SK-N-SH (cell line): ENCODE measurements at regions not wholly inside any gene's neighbourhood (a gene's known extent, or its start where the extent isn't known, plus 50 kb on each side); places are given as distances from the start of the nearest gene placed in this dataset.

Experiments used
- CTCF ChIA-PET: fragments of 300-600, 350-600 bp; formaldehyde crosslinking; extraction: SDS; loops from one replicate; lab custom pipeline; 2021; lab: Yijun Ruan, JAX
- POLR2A ChIA-PET: fragments of 350-600 bp; sonication (Branson Sonifier 250); formaldehyde crosslinking; extraction: SDS; loops from one replicate; lab custom pipeline; 2020; ENCODE audit warnings: antibody characterized with exemption, inconsistent platforms; lab: Yijun Ruan, JAX
- DNase-seq: peaks from one replicate; pipeline ENCODE4 v3.0.0; 2012
- H2AFZ ChIP-seq: fragments of 200-600 bp; sonication (generic); 2 replicates; pipeline ENCODE4 v1.8.1; 2016; ENCODE audit warnings: antibody characterized with exemption, mild to moderate bottlenecking, low read depth
- H3F3A ChIP-seq: fragments of 200-600 bp; sonication (generic); replicated peaks from 2 replicates; pipeline ENCODE3; 2016; ENCODE audit warnings: antibody characterized with exemption, mild to moderate bottlenecking; ENCODE audit not compliant: insufficient read depth
- H3K27ac ChIP-seq, 2 experiments: fragments of 200-500 bp in 1 of 2; fragments of 200-600 bp in 1 of 2; sonication (Bioruptor generic) in 1 of 2; sonication (generic), shearing (Covaris generic) in 1 of 2; 2 replicates each; pipeline versions ENCODE4 v1.5.1 to v1.6.1; 2014 to 2016; ENCODE audit warnings: low read depth in 2 of 2, inconsistent platforms in 1 of 2, low read length in 1 of 2, mild to moderate bottlenecking in 1 of 2, mixed read lengths in 1 of 2
- H3K27me3 ChIP-seq: fragments of 200-600 bp; sonication (generic), shearing (Covaris generic); 2 replicates; pipeline ENCODE4 v1.6.1; 2016; ENCODE audit warnings: mixed run types; ENCODE audit not compliant: insufficient read depth
- H3K36me3 ChIP-seq, 2 experiments: fragments of 200-500 bp in 1 of 2; fragments of 200-600 bp in 1 of 2; sonication (Bioruptor generic) in 1 of 2; sonication (generic) in 1 of 2; replicated peaks in 1 of 2; 2 replicates each; pipeline versions ENCODE3 to v1.5.1; 2014 to 2016; ENCODE audit warnings: low read length in 1 of 2, mild to moderate bottlenecking in 1 of 2; ENCODE audit not compliant: insufficient read depth in 2 of 2, control insufficient read depth in 1 of 2
- H3K4me1 ChIP-seq, 2 experiments: fragments of 200-500 bp in 1 of 2; fragments of 200-600 bp in 1 of 2; sonication (Bioruptor generic) in 1 of 2; sonication (generic), shearing (Covaris generic) in 1 of 2; 2 replicates each; pipeline versions ENCODE4 v1.5.1 to v1.6.1; 2014 to 2016; ENCODE audit warnings: low read depth in 1 of 2, low read length in 1 of 2, mixed run types in 1 of 2; ENCODE audit not compliant: insufficient read depth in 2 of 2, control insufficient read depth in 1 of 2
- H3K4me2 ChIP-seq: fragments of 200-600 bp; sonication (generic), shearing (Covaris generic); 2 replicates; pipeline ENCODE4 v1.6.1; 2017; ENCODE audit warnings: mixed run types
- H3K4me3 ChIP-seq, 2 experiments: fragments of 200-500 bp in 1 of 2; fragments of 200-600 bp in 1 of 2; sonication (Bioruptor generic) in 1 of 2; sonication (generic), shearing (Covaris generic) in 1 of 2; 2 replicates each; pipeline versions ENCODE4 v1.5.1 to v1.8.1; 2014 to 2016; ENCODE audit warnings: low read depth in 2 of 2, inconsistent platforms in 1 of 2, low read length in 1 of 2, mild to moderate bottlenecking in 1 of 2, mixed read lengths in 1 of 2, moderate library complexity in 1 of 2
- H3K79me2 ChIP-seq: fragments of 200-600 bp; sonication (generic); 2 replicates; pipeline ENCODE4 v1.8.1; 2017; ENCODE audit warnings: mild to moderate bottlenecking; ENCODE audit not compliant: insufficient read depth
- H3K9ac ChIP-seq: fragments of 200-600 bp; sonication (generic); 2 replicates; pipeline ENCODE4 v1.6.1; 2017; ENCODE audit warnings: mixed run types
- H3K9me2 ChIP-seq: fragments of 200-600 bp; sonication (generic); 2 replicates; pipeline ENCODE4 v1.6.1; 2017; ENCODE audit warnings: mixed run types
- H3K9me3 ChIP-seq: fragments of 200-600 bp; sonication (generic); 2 replicates; pipeline ENCODE4 v1.6.1; 2017; ENCODE audit warnings: mixed run types, mild to moderate bottlenecking, moderate library complexity
- H4K20me1 ChIP-seq: fragments of 200-600 bp; sonication (generic); 2 replicates; pipeline ENCODE4 v1.6.1; 2017; ENCODE audit warnings: mild to moderate bottlenecking, mixed run types; ENCODE audit not compliant: insufficient read depth
- EZH2phosphoT487 ChIP-seq: fragments of 200-600 bp; sonication (generic); IDR thresholded peaks from 2 replicates; pipeline ENCODE4 v1.6.1; 2017; ENCODE audit warnings: low read depth, mixed run types, mild to moderate bottlenecking, antibody characterized with exemption, moderate library complexity, borderline replicate concordance
- FOSL2 ChIP-seq: IDR thresholded peaks from 2 replicates; pipeline ENCODE4 v1.4.0; 2012; ENCODE audit warnings: low read depth, mild to moderate bottlenecking, moderate library complexity, borderline replicate concordance
- GABPA ChIP-seq: IDR thresholded peaks from 2 replicates; pipeline ENCODE4 v1.4.0; 2012; ENCODE audit warnings: low read depth, mild to moderate bottlenecking
- GATA2 ChIP-seq: sonication (generic); formaldehyde crosslinking; IDR thresholded peaks from 2 replicates; pipeline ENCODE4 v1.5.0; 2020; ENCODE audit warnings: mild to moderate bottlenecking, missing genetic modification reagents
- JUND ChIP-seq: IDR thresholded peaks from 2 replicates; pipeline ENCODE4 v1.4.0; 2012
- NFIC ChIP-seq: IDR thresholded peaks from 2 replicates; pipeline ENCODE4 v1.4.0; 2012; ENCODE audit warnings: borderline replicate concordance
- RCOR1 ChIP-seq: fragments of 150-350 bp; IDR thresholded peaks from 2 replicates; pipeline ENCODE4 v1.6.1; 2017; ENCODE audit warnings: antibody characterized with exemption, low read length
- RFX5 ChIP-seq: IDR thresholded peaks from 2 replicates; pipeline ENCODE4 v1.6.1; 2012; ENCODE audit warnings: mild to moderate bottlenecking, improper control_type of control experiment, low read length
- RXRA ChIP-seq: IDR thresholded peaks from 2 replicates; pipeline ENCODE4 v1.4.0; 2012; ENCODE audit warnings: low read depth, mild to moderate bottlenecking, borderline replicate concordance
- SIN3A ChIP-seq: IDR thresholded peaks from 2 replicates; pipeline ENCODE4 v1.6.1; 2012; ENCODE audit warnings: low read depth, mild to moderate bottlenecking, low read length, moderate library complexity, borderline replicate concordance
- TAF1 ChIP-seq: IDR thresholded peaks from 2 replicates; pipeline ENCODE4 v1.6.1; 2012; ENCODE audit warnings: low read depth, mild to moderate bottlenecking, low read length, moderate library complexity, borderline replicate concordance
- TCF12 ChIP-seq: IDR thresholded peaks from 2 replicates; pipeline ENCODE4 v1.4.0; 2012
- YY1 ChIP-seq: IDR thresholded peaks from 2 replicates; pipeline ENCODE4 v1.4.0; 2012; ENCODE audit warnings: low read depth, mild to moderate bottlenecking
- WGBS: methylation state at CpG from one replicate; pipeline ENCODE4 v1.1.6; 2017; ENCODE audit warnings: low lambda C conversion rate; 5-methylcytosine and 5-hydroxymethylcytosine counted together
- TF ChIP-seq, protein P1 (sequence below): IDR thresholded peaks from 2 replicates; pipeline ENCODE4 v1.6.1; 2012; ENCODE audit warnings: mild to moderate bottlenecking, low read depth, low read length, moderate library complexity
- TF ChIP-seq, protein P2 (sequence below): IDR thresholded peaks from 2 replicates; pipeline ENCODE4 v1.4.0; 2012; ENCODE audit warnings: low read depth, borderline replicate concordance
- TF ChIP-seq, protein P3 (sequence below): IDR thresholded peaks from 2 replicates; pipeline ENCODE4; 2012
- TF ChIP-seq, protein P4 (sequence below): IDR thresholded peaks from 2 replicates; pipeline ENCODE4 v1.4.0; 2012; ENCODE audit warnings: low read depth, borderline replicate concordance

DNA sequence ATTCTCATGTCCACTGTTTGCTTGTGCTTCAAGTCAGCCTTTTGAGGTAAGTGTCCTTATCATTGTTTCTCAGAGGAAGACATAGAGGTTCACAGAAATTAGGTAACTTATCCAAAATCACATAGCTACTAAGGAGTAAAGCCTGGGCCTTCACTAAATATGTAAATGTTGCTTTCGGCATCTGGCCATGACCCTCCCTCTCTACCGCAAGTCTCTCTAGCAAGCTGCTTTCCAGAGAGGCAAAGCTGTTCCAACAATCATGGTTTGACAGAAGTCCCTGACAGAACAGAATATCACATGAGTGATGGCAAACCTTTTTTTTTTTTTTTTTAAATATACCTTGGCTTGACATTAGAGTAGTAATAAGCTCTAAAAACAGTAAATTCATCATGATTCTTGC, 94.5 kb upstream of the F3 start (continued):
- TF ChIP-seq, protein P1, sequence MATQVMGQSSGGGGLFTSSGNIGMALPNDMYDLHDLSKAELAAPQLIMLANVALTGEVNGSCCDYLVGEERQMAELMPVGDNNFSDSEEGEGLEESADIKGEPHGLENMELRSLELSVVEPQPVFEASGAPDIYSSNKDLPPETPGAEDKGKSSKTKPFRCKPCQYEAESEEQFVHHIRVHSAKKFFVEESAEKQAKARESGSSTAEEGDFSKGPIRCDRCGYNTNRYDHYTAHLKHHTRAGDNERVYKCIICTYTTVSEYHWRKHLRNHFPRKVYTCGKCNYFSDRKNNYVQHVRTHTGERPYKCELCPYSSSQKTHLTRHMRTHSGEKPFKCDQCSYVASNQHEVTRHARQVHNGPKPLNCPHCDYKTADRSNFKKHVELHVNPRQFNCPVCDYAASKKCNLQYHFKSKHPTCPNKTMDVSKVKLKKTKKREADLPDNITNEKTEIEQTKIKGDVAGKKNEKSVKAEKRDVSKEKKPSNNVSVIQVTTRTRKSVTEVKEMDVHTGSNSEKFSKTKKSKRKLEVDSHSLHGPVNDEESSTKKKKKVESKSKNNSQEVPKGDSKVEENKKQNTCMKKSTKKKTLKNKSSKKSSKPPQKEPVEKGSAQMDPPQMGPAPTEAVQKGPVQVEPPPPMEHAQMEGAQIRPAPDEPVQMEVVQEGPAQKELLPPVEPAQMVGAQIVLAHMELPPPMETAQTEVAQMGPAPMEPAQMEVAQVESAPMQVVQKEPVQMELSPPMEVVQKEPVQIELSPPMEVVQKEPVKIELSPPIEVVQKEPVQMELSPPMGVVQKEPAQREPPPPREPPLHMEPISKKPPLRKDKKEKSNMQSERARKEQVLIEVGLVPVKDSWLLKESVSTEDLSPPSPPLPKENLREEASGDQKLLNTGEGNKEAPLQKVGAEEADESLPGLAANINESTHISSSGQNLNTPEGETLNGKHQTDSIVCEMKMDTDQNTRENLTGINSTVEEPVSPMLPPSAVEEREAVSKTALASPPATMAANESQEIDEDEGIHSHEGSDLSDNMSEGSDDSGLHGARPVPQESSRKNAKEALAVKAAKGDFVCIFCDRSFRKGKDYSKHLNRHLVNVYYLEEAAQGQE: no peak

DNA sequence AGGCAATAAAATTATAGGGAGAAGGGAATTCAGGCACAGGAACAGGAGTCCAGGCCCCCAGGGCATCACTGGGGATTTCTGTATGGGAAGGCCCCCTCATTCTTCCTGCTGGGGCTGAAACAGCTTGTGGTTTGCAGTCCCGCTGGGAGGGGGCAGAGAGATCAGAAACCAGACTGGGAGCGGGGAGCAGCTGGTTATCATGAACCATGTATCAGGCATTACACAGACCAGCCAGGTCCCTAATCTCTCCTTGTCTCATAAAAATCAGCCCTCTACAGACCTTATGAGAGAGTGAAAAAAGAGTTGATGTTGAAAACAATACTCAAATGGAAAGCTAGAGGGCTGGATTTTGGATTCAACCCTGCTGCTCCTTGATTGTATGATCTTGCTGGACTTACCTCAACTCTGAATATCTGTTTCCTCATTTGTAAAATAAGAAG, 93.4 kb upstream of the F3 start:
- 82% methylated on average over 2 of the region's 2 CpGs for WGBS

DNA sequence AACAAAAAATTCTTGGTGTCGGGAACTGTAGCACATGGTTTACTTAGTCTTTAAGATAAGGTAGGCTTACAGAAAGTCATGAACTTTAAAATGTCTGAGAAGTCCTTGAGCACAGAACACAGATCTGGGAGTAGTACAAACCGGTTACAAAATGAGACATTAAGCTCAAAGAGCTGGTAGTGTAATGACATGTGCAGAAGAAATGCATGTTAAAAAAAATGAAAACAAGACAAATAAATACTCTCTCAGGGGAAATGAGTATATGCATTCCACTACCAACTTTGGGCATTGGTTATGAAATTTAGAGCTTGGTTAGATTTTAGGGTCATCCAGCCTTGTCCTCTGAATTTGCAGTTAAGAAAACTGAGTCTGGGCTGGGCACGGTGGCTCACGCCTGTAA, 91.5 kb upstream of the F3 start:
- 99% methylated on average over 4 of the region's 4 CpGs for WGBS
- ChIA-PET POLR2A (no interaction called here), CTCF (interaction anchor here (0.9 kb wide), 1 partner anchor 172 kb away, joined by 3 read pairs; no protein-coding TSS in a partner anchor)
- Histone ChIP-seq H3K36me3 (no peaks in the 10 kb centered on the region), H3K9me2 (no peaks in the 10 kb centered on the region), H4K20me1 (no peaks in the 10 kb centered on the region), H3K4me3 (no peak overlapping the region), H3K27me3 (no peaks in the 10 kb centered on the region), H3F3A (no peaks in the 10 kb centered on the region), H3K27ac (no peak overlapping the region), H3K4me2 (no peak overlapping the region), H3K79me2 (no peaks in the 10 kb centered on the region), H3K9ac (no peak overlapping the region), H3K4me1 (peaks cover 0 to 10% of the 10 kb centered on the region in 2 experiments; a peak in 2 of 4 replicates), H3K9me3 (no peaks in the 10 kb centered on the region), H2AFZ (no peak overlapping the region)
- TF ChIP-seq, protein P2, sequence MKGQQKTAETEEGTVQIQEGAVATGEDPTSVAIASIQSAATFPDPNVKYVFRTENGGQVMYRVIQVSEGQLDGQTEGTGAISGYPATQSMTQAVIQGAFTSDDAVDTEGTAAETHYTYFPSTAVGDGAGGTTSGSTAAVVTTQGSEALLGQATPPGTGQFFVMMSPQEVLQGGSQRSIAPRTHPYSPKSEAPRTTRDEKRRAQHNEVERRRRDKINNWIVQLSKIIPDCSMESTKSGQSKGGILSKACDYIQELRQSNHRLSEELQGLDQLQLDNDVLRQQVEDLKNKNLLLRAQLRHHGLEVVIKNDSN: no peak
- TF ChIP-seq, protein P3, sequence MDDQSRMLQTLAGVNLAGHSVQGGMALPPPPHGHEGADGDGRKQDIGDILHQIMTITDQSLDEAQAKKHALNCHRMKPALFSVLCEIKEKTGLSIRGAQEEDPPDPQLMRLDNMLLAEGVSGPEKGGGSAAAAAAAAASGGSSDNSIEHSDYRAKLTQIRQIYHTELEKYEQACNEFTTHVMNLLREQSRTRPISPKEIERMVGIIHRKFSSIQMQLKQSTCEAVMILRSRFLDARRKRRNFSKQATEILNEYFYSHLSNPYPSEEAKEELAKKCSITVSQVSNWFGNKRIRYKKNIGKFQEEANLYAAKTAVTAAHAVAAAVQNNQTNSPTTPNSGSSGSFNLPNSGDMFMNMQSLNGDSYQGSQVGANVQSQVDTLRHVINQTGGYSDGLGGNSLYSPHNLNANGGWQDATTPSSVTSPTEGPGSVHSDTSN: no peak
- no peak for TF ChIP-seq GABPA
- TF ChIP-seq RCOR1: no peak
- TF ChIP-seq NFIC: no peak
- no peak for TF ChIP-seq EZH2phosphoT487
- no peak for TF ChIP-seq RFX5
- TF ChIP-seq SIN3A: no peak
- TF ChIP-seq, protein P4, sequence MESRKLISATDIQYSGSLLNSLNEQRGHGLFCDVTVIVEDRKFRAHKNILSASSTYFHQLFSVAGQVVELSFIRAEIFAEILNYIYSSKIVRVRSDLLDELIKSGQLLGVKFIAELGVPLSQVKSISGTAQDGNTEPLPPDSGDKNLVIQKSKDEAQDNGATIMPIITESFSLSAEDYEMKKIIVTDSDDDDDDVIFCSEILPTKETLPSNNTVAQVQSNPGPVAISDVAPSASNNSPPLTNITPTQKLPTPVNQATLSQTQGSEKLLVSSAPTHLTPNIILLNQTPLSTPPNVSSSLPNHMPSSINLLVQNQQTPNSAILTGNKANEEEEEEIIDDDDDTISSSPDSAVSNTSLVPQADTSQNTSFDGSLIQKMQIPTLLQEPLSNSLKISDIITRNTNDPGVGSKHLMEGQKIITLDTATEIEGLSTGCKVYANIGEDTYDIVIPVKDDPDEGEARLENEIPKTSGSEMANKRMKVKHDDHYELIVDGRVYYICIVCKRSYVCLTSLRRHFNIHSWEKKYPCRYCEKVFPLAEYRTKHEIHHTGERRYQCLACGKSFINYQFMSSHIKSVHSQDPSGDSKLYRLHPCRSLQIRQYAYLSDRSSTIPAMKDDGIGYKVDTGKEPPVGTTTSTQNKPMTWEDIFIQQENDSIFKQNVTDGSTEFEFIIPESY: no peak
- no peak for TF ChIP-seq TAF1
- no peak for TF ChIP-seq JUND
- no peak for TF ChIP-seq RXRA
- TF ChIP-seq TCF12: no peak
- no peak for TF ChIP-seq FOSL2
- no peak for TF ChIP-seq YY1
- DNase-seq: no peak

More for the DNA sequence above, 93.4 kb upstream of the F3 start:
- Histone ChIP-seq H2AFZ (no peak overlapping the region), H3K27me3 (no peaks in the 10 kb centered on the region), H3K4me2 (no peak overlapping the region), H3K4me3 (no peak overlapping the region), H3K36me3 (no peaks in the 10 kb centered on the region), H4K20me1 (no peaks in the 10 kb centered on the region), H3K9me2 (no peaks in the 10 kb centered on the region), H3K9ac (no peak overlapping the region), H3K79me2 (no peaks in the 10 kb centered on the region), H3K9me3 (no peaks in the 10 kb centered on the region), H3K27ac (peak overlapping the region in 1 of 2 experiments; percentile 58; a peak in 2 of 4 replicates), H3K4me1 (peaks cover 0 to 8% of the 10 kb centered on the region in 2 experiments; a peak in 2 of 4 replicates), H3F3A (no peaks in the 10 kb centered on the region)
- TF ChIP-seq RFX5 (no peak), GATA2 (CRISPR knock-in tag) (peak; percentile 39; the same call in 1 of the 2 replicates), RXRA (no peak)
- TF ChIP-seq, protein P2: no peak
- POLR2A ChIA-PET: no interaction called here
- peak; percentile 61 for DNase-seq
- CTCF ChIA-PET: interaction anchor here (0.7 to 1.6 kb wide), 3 partner anchors 18 to 408 kb away, joined by 5 to 6 read pairs (median 5); no protein-coding TSS in a partner anchor
